ENCODE measurements at regions not wholly inside any gene's neighbourhood (a gene's known extent, or its start where the extent isn't known, plus 50 kb on each side); places are given as distances from the start of the nearest gene placed in this dataset.

DNA sequence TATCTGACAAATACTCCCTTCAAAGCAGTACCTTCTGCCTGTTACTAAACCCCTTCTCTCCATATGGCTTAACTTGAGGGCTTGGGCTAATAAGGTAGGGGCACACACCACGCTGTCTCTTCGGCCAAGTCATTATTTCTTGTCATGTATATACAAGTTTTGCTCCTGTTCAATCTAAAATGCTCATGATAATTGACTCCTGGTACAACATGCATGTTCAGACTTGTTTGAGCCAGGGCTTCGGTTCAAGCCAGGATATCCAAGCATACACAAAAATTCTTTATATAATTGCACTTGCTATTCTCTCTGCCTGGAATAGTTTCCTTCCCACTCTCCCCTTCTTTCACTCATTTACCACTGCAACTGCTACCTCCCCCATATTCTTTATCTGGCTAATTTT lies 756.0 kb upstream of the C9orf72 start:
- peak overlapping the region; percentile 36 for H2AFZ ChIP-seq (ENCODE audit: control insufficient read depth, low read length)
- TF ChIP-seq EZH2 (IDR thresholded peaks at IDR 0.05; ENCODE audit: low read length) (no peak), CTCF (optimal IDR thresholded peaks at IDR 0.05 in 1 of 3, IDR thresholded peaks at IDR 0.05 in 1 of 3, conservative IDR thresholded peaks at IDR 0.05 in 1 of 3; ENCODE audit: extremely low read depth in 1 of 3, insufficient read depth in 2 of 3, low read length in 3 of 3) (no peak)
- H4K20me1 ChIP-seq (ENCODE audit: control insufficient read depth, extremely low read depth, insufficient read depth, low read length) = no peaks in the 10 kb centered on the region
- DNase-seq (ENCODE audit: low read depth, low spot score) (no peak), FAIRE-seq (peak; percentile 57)
- H3K4me1 ChIP-seq (ENCODE audit: control insufficient read depth, extremely low read depth, insufficient read depth, low read length) = peaks cover 7% of the 10 kb centered on the region
- no peaks in the 10 kb centered on the region for H3K36me3 ChIP-seq (ENCODE audit: control insufficient read depth in 2 of 2, extremely low read depth in 1 of 2, insufficient read depth in 2 of 2, low read length in 2 of 2)
- dilution Hi-C loops (cut with MboI; ENCODE audit: extremely low pct_ligation_motif_present, low sequenced_read_pairs) = no loop called here
- no peak overlapping the region for H3K4me3 ChIP-seq (ENCODE audit: control insufficient read depth in 2 of 3, extremely low read depth in 1 of 3, insufficient read depth in 2 of 3, low read depth in 1 of 3, low read length in 3 of 3)
- H3K9me3 ChIP-seq (ENCODE audit: control insufficient read depth, low read depth, low read length) = no peaks in the 10 kb centered on the region
- H3K79me2 ChIP-seq (ENCODE audit: control insufficient read depth, insufficient read depth, low read length) = no peaks in the 10 kb centered on the region
- H3K27ac ChIP-seq (ENCODE audit: control insufficient read depth, insufficient read depth, low read length) = no peak overlapping the region
- no peaks in the 10 kb centered on the region for H3K27me3 ChIP-seq (ENCODE audit: control insufficient read depth, extremely low read depth, insufficient read depth, low read length)
- no peaks in the 10 kb centered on the region for H3K9me1 ChIP-seq (ENCODE audit: control insufficient read depth, extremely low read depth, insufficient read depth, low read length)
- no peak overlapping the region for H3K9ac ChIP-seq (ENCODE audit: control insufficient read depth, extremely low read depth, insufficient read depth, low read length)
- peak overlapping the region; percentile 8 for H3K4me2 ChIP-seq (ENCODE audit: control insufficient read depth, extremely low read depth, insufficient read depth, low read depth, low read length)

DNA sequence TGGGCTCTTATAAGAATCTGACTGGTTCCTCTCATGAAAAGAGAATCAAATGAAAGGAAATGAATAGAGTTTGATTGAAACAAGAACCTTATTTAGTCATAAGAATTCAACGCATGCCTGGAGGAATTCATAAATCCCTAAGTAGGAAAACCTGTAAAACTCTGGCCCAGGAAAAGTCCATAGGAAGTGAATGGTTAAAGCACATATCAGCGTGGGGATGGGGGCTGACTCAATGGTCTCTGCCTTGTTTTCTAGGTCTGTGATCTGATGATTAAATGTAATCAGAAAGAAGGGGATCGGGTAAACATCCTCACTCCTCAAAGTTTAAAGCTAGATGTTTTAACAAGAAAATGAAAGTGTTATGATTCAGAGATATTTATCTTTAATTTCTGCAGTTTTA lies 759.4 kb upstream of the C9orf72 start:
- H3K4me2 ChIP-seq (ENCODE audit: control insufficient read depth, extremely low read depth, insufficient read depth, low read depth, low read length) = peak overlapping the region; percentile 14
- no peak for FAIRE-seq

More for the DNA sequence above, 759.4 kb upstream of the C9orf72 start:
- no peaks in the 10 kb centered on the region for H3K9me3 ChIP-seq (ENCODE audit: control insufficient read depth, low read depth, low read length)
- no peaks in the 10 kb centered on the region for H3K27me3 ChIP-seq (ENCODE audit: control insufficient read depth, extremely low read depth, insufficient read depth, low read length)
- no peaks in the 10 kb centered on the region for H3K9me1 ChIP-seq (ENCODE audit: control insufficient read depth, extremely low read depth, insufficient read depth, low read length)
- no peaks in the 10 kb centered on the region for H4K20me1 ChIP-seq (ENCODE audit: control insufficient read depth, extremely low read depth, insufficient read depth, low read length)
- peak overlapping the region; percentile 54 for H2AFZ ChIP-seq (ENCODE audit: control insufficient read depth, low read length)
- no peaks in the 10 kb centered on the region for H3K79me2 ChIP-seq (ENCODE audit: control insufficient read depth, insufficient read depth, low read length)
- dilution Hi-C loops (cut with MboI; ENCODE audit: extremely low pct_ligation_motif_present, low sequenced_read_pairs) = no loop called here
- H3K9ac ChIP-seq (ENCODE audit: control insufficient read depth, extremely low read depth, insufficient read depth, low read length) = no peak overlapping the region
- no peak for DNase-seq (ENCODE audit: low read depth, low spot score)
- TF ChIP-seq EZH2 (IDR thresholded peaks at IDR 0.05; ENCODE audit: low read length) (no peak), CTCF (optimal IDR thresholded peaks at IDR 0.05 in 1 of 3, IDR thresholded peaks at IDR 0.05 in 1 of 3, conservative IDR thresholded peaks at IDR 0.05 in 1 of 3; ENCODE audit: extremely low read depth in 1 of 3, insufficient read depth in 2 of 3, low read length in 3 of 3) (no peak)
- H3K4me1 ChIP-seq (ENCODE audit: control insufficient read depth, extremely low read depth, insufficient read depth, low read length) = peaks cover 7% of the 10 kb centered on the region
- H3K27ac ChIP-seq (ENCODE audit: control insufficient read depth, insufficient read depth, low read length) = no peak overlapping the region
- H3K4me3 ChIP-seq (ENCODE audit: control insufficient read depth in 2 of 3, extremely low read depth in 1 of 3, insufficient read depth in 2 of 3, low read depth in 1 of 3, low read length in 3 of 3) = no peak overlapping the region
- no peaks in the 10 kb centered on the region for H3K36me3 ChIP-seq (ENCODE audit: control insufficient read depth in 2 of 2, extremely low read depth in 1 of 2, insufficient read depth in 2 of 2, low read length in 2 of 2)

Measured in keratinocyte (primary cell).